IMR-90 (cell line): ENCODE measurements at regions not wholly inside any gene's neighbourhood (a gene's known extent, or its start where the extent isn't known, plus 50 kb on each side); places are given as distances from the start of the nearest gene placed in this dataset.

Experiments
- ATAC-seq: fragments of 200-7000 bp; cut with Tn5 transposase; 2 replicates; pipeline ENCODE4 v1.9.1; 2020; ENCODE audit warnings: low read depth, mild to moderate bottlenecking, moderate library complexity
- BruUV-seq: library from RNA; stranded (reverse); fragments of 400-500 nt; replicated peaks from 2 replicates; lab custom pipeline; 2021; lab: Mats Ljungman, UMichigan
- CTCF ChIA-PET: fragments of 300-600 bp; formaldehyde crosslinking; extraction: SDS; loops from one replicate; lab custom pipeline; 2021; ENCODE audit warnings: antibody characterized with exemption; lab: Yijun Ruan, JAX
- POLR2A ChIA-PET: fragments of 300-600 bp; sonication (Branson Sonifier 250); formaldehyde crosslinking; loops from one replicate; lab custom pipeline; 2022; ENCODE audit warnings: antibody characterized with exemption; ENCODE audit not compliant: unreplicated experiment; lab: Charles Lee
- DNase-seq: peaks from one replicate; pipeline ENCODE4 v3.0.0; 2013
- H2AFZ ChIP-seq: replicated peaks from 2 replicates; pipeline ENCODE3; 2013; ENCODE audit warnings: low read length, mild to moderate bottlenecking; ENCODE audit not compliant: poor library complexity
- H2AK5ac ChIP-seq: 2 replicates; pipeline ENCODE4 v1.6.1; 2013; ENCODE audit warnings: low read depth, low read length, inconsistent platforms
- H2AK9ac ChIP-seq: replicated peaks from 2 replicates; pipeline ENCODE3; 2013; ENCODE audit warnings: mild to moderate bottlenecking, low read depth, low read length, moderate library complexity; ENCODE audit not compliant: poor library complexity
- H2BK120ac ChIP-seq: 2 replicates; pipeline ENCODE4 v1.6.1; 2013; ENCODE audit warnings: low read depth, low read length, inconsistent platforms
- H2BK15ac ChIP-seq: 3 replicates; pipeline ENCODE4 v1.6.1; 2013; ENCODE audit warnings: low read depth, low read length, inconsistent platforms
- H2BK20ac ChIP-seq: 2 replicates; pipeline ENCODE4 v1.6.1; 2013; ENCODE audit warnings: low read depth, mild to moderate bottlenecking, inconsistent platforms, low read length, moderate library complexity
- H2BK5ac ChIP-seq: 2 replicates; pipeline ENCODE4 v1.6.1; 2013; ENCODE audit warnings: mild to moderate bottlenecking, low read depth, low read length, inconsistent platforms; ENCODE audit not compliant: poor library complexity, severe bottlenecking
- H3K14ac ChIP-seq: replicated peaks from 2 replicates; pipeline ENCODE4 v1.6.1; 2013; ENCODE audit warnings: low read depth, low read length, inconsistent platforms
- H3K18ac ChIP-seq: 2 replicates; pipeline ENCODE4 v1.6.1; 2013; ENCODE audit warnings: low read depth, low read length, control low read depth
- H3K23ac ChIP-seq: 2 replicates; pipeline ENCODE4 v1.6.1; 2013; ENCODE audit warnings: low read depth, low read length, inconsistent platforms
- H3K27ac ChIP-seq: 2 replicates; pipeline ENCODE4 v1.5.1; 2013; ENCODE audit warnings: mild to moderate bottlenecking, control low read depth, low read length; ENCODE audit not compliant: insufficient read depth
- H3K27me3 ChIP-seq: 2 replicates; pipeline ENCODE4 v1.6.1; 2013; ENCODE audit warnings: low read length; ENCODE audit not compliant: control insufficient read depth, insufficient read depth
- H3K36me3 ChIP-seq: 2 replicates; pipeline ENCODE4 v1.6.1; 2013; ENCODE audit warnings: low read length, mixed read lengths; ENCODE audit not compliant: control insufficient read depth, insufficient read depth
- H3K4ac ChIP-seq: 2 replicates; pipeline ENCODE4 v1.6.1; 2013; ENCODE audit warnings: low read depth, low read length, inconsistent platforms
- H3K4me1 ChIP-seq: 2 replicates; pipeline ENCODE4 v1.6.1; 2013; ENCODE audit warnings: low read length, mixed read lengths; ENCODE audit not compliant: control insufficient read depth, insufficient read depth
- H3K4me2 ChIP-seq: 2 replicates; pipeline ENCODE4 v1.6.1; 2013; ENCODE audit warnings: low read depth, mild to moderate bottlenecking, control low read depth, low read length, moderate library complexity
- H3K4me3 ChIP-seq: 2 replicates; pipeline ENCODE4 v1.5.1; 2013; ENCODE audit warnings: low read depth, mild to moderate bottlenecking, control low read depth, low read length, moderate library complexity; ENCODE audit not compliant: insufficient read depth
- H3K56ac ChIP-seq: 2 replicates; pipeline ENCODE4 v1.6.1; 2013; ENCODE audit warnings: low read length, inconsistent platforms; ENCODE audit not compliant: insufficient read depth; ENCODE audit errors: extremely low read depth
- H3K79me1 ChIP-seq, 2 experiments: 2 replicates each; pipeline ENCODE4 v1.6.1; 2013; ENCODE audit warnings: low read length in 2 of 2, inconsistent platforms in 1 of 2, low read depth in 1 of 2
- H3K9ac ChIP-seq: 2 replicates; pipeline ENCODE4 v1.6.1; 2013; ENCODE audit warnings: low read depth, low read length, control low read depth
- H3K9me1 ChIP-seq: 2 replicates; pipeline ENCODE4 v1.6.1; 2013; ENCODE audit warnings: low read length, inconsistent platforms; ENCODE audit not compliant: insufficient read depth
- H3K9me3 ChIP-seq: 2 replicates; pipeline ENCODE4 v1.6.1; 2013; ENCODE audit warnings: low read length; ENCODE audit not compliant: control insufficient read depth, insufficient read depth
- H4K20me1 ChIP-seq: 2 replicates; pipeline ENCODE4 v1.6.1; 2013; ENCODE audit warnings: low read length, inconsistent platforms; ENCODE audit not compliant: insufficient read depth
- H4K5ac ChIP-seq: 2 replicates; pipeline ENCODE4 v1.6.1; 2013; ENCODE audit warnings: mild to moderate bottlenecking, low read depth, low read length, control low read depth
- H4K8ac ChIP-seq, 2 experiments: 2 replicates each; pipeline ENCODE4 v1.6.1; 2013; ENCODE audit warnings: low read depth in 2 of 2, low read length in 2 of 2, control low read depth in 1 of 2, inconsistent platforms in 1 of 2
- H4K91ac ChIP-seq: 2 replicates; pipeline ENCODE4 v1.6.1; 2013; ENCODE audit warnings: low read depth, low read length, inconsistent platforms; ENCODE audit not compliant: insufficient read depth
- BHLHE40 ChIP-seq: fragments of 150-350 bp; IDR thresholded peaks from 2 replicates; pipeline ENCODE4 v1.6.1; 2016; ENCODE audit warnings: mild to moderate bottlenecking, low read depth, low read length
- CEBPB ChIP-seq: IDR thresholded peaks from 2 replicates; pipeline ENCODE4 v1.6.1; 2012; ENCODE audit warnings: low read depth, low read length, improper control_type of control experiment
- CHD1 ChIP-seq: IDR thresholded peaks from 2 replicates; pipeline ENCODE4 v1.6.1; 2012; ENCODE audit warnings: low read depth, low read length, improper control_type of control experiment
- CTCF ChIP-seq: conservative IDR thresholded peaks from 2 replicates; pipeline ENCODE4 v1.5.1; 2012; ENCODE audit warnings: mild to moderate bottlenecking, low read depth, low read length, improper control_type of control experiment
- ELK1 ChIP-seq: fragments of 150-350 bp; IDR thresholded peaks from 2 replicates; pipeline ENCODE4 v1.6.1; 2016; ENCODE audit warnings: low read depth, mild to moderate bottlenecking, low read length, moderate library complexity, borderline replicate concordance
- MAFK ChIP-seq: IDR thresholded peaks from 2 replicates; pipeline ENCODE4 v1.6.1; 2012; ENCODE audit warnings: low read depth, low read length, improper control_type of control experiment
- MXI1 ChIP-seq: IDR thresholded peaks from 2 replicates; pipeline ENCODE4 v1.6.1; 2012; ENCODE audit warnings: low read depth, mild to moderate bottlenecking, low read length, moderate library complexity, borderline replicate concordance
- RAD21 ChIP-seq: IDR thresholded peaks from 2 replicates; pipeline ENCODE4 v1.6.1; 2012; ENCODE audit warnings: low read length, improper control_type of control experiment
- RFX5 ChIP-seq: IDR thresholded peaks from 2 replicates; pipeline ENCODE4 v1.8.0; 2012; ENCODE audit warnings: low read depth, mild to moderate bottlenecking, low read length, moderate library complexity
- USF2 ChIP-seq: fragments of 150-350 bp; IDR thresholded peaks from 2 replicates; pipeline ENCODE4 v1.6.1; 2017; ENCODE audit warnings: mild to moderate bottlenecking, antibody characterized with exemption, low read length, low read depth
- WGBS, 2 experiments: methylation state at CpG; one replicate each; pipeline versions ENCODE4 v1.1.5 to v1.1.7; 2013; ENCODE audit warnings: missing lambda C conversion rate in 2 of 2; ENCODE audit not compliant: insufficient read length in 1 of 2; ENCODE audit errors: extremely low coverage in 2 of 2; 5-methylcytosine and 5-hydroxymethylcytosine counted together
- dilution Hi-C: fragments of 300-500 bp; cut with HindIII; formaldehyde crosslinking; loops from one replicate; pipeline ENCODE4 v1.14.3; 2018; ENCODE audit warnings: low sequenced_read_pairs; ENCODE audit not compliant: unreplicated experiment
- in situ Hi-C: fragments of 300-500 bp; cut with MboI; formaldehyde crosslinking; loops from 3 replicates; pipeline ENCODE4 v1.14.3; 2019; ENCODE audit warnings: low sequenced_read_pairs, inconsistent platforms, mixed read lengths
- intact Hi-C: fragments of 100-400 bp; cut with micrococcal nuclease; formaldehyde crosslinking; loops from 2 replicates; pipeline ENCODE4 v1.10.0; 2022

GRCh38 chr13:31452525-31452924 lies 252.8 kb downstream of the B3GLCT start:
- intact Hi-C loops, result no loop called here
- POLR2A ChIA-PET, result no interaction called here
- Histone ChIP-seq H3K4ac (no peak overlapping the region), H2BK5ac (no peak overlapping the region), H2BK120ac (no peak overlapping the region), H3K79me1 (no peaks in the 10 kb centered on the region), H3K4me3 (no peak overlapping the region), H2AK9ac (no peak overlapping the region), H3K23ac (no peak overlapping the region), H3K14ac (no peak overlapping the region), H3K9me3 (no peaks in the 10 kb centered on the region), H3K4me1 (no peaks in the 10 kb centered on the region), H2BK20ac (no peak overlapping the region), H4K5ac (no peak overlapping the region), H3K18ac (no peak overlapping the region), H2AK5ac (no peak overlapping the region), H4K91ac (no peak overlapping the region), H4K8ac (no peak overlapping the region), H3K27me3 (no peaks in the 10 kb centered on the region; the same call in 1 of the 2 replicates), H4K20me1 (no peaks in the 10 kb centered on the region), H3K56ac (no peak overlapping the region), H2AFZ (no peak overlapping the region), H3K36me3 (no peaks in the 10 kb centered on the region), H3K27ac (no peak overlapping the region), H2BK15ac (no peak overlapping the region), H3K4me2 (no peak overlapping the region), H3K9me1 (no peaks in the 10 kb centered on the region), H3K9ac (no peak overlapping the region)
- dilution Hi-C loops, result no loop called here
- CTCF ChIA-PET, result no interaction called here
- WGBS, 2 experiments, result no CpG with 5 or more reads among the region's 2 CpGs
- TF ChIP-seq USF2 (no peak), BHLHE40 (no peak), RFX5 (no peak), CEBPB (no peak), MXI1 (no peak), CHD1 (no peak), MAFK (no peak), RAD21 (no peak), CTCF (no peak), ELK1 (no peak)
- in situ Hi-C loops, result no loop called here
- BruUV-seq, result no TSS peak
- ATAC-seq, result no peak
- DNase-seq, result no peak
